GM12892 (cell line): ENCODE measurements at regions not wholly inside any gene's neighbourhood (a gene's known extent, or its start where the extent isn't known, plus 50 kb on each side); places are given as distances from the start of the nearest gene placed in this dataset.

Experiments
- POLR2A ChIP-seq: IDR thresholded peaks from 2 replicates; pipeline ENCODE4 v1.6.1; 2011; ENCODE audit warnings: low read depth, low read length, control low read depth
- POLR2AphosphoS5 ChIP-seq: IDR thresholded peaks from 2 replicates; pipeline ENCODE4 v1.6.1; 2011; ENCODE audit warnings: low read depth, low read length, control low read depth
- TAF1 ChIP-seq: IDR thresholded peaks from 2 replicates; pipeline ENCODE4 v1.6.1; 2011; ENCODE audit warnings: low read depth, mild to moderate bottlenecking, control low read depth, low read length, borderline replicate concordance

- TF ChIP-seq POLR2AphosphoS5, result no peak
- TF ChIP-seq POLR2A, result no peak
- no peak for TF ChIP-seq TAF1
Observed at GRCh38 chr1:222124602-222125001, 382.7 kb upstream of the DUSP10 start.
